GM23338 (cell line): ENCODE measurements at regions not wholly inside any gene's neighbourhood (a gene's known extent, or its start where the extent isn't known, plus 50 kb on each side); places are given as distances from the start of the nearest gene placed in this dataset.
"Not testable (repeated sequence)": the region's sequence is repeated elsewhere in the genome, so short reads cannot be mapped to it uniquely, and the experiment has no call there.

Source experiments
- EZH2 ChIP-seq: fragments of 200-600 bp; sonication (generic); IDR thresholded peaks from one replicate; pipeline ENCODE4 v1.8.0; 2017; ENCODE audit warnings: antibody characterized with exemption, mild to moderate bottlenecking, low read depth; ENCODE audit not compliant: unreplicated experiment
- TF ChIP-seq, protein P1 (sequence below), 2 experiments: fragments of 200-600 bp in 1 of 2; sonication (generic) in 1 of 2; conservative IDR thresholded peaks; 2 replicates each; pipeline versions ENCODE4 v1.5.1 to v1.6.1; 2016 to 2017; ENCODE audit warnings: antibody characterized with exemption in 2 of 2, low read depth in 2 of 2, mild to moderate bottlenecking in 2 of 2, moderate library complexity in 1 of 2
- TF ChIP-seq, protein P2 (sequence below): IDR thresholded peaks from one replicate; pipeline ENCODE4 v1.6.1; 2018; ENCODE audit warnings: antibody characterized with exemption; ENCODE audit not compliant: unreplicated experiment

DNA sequence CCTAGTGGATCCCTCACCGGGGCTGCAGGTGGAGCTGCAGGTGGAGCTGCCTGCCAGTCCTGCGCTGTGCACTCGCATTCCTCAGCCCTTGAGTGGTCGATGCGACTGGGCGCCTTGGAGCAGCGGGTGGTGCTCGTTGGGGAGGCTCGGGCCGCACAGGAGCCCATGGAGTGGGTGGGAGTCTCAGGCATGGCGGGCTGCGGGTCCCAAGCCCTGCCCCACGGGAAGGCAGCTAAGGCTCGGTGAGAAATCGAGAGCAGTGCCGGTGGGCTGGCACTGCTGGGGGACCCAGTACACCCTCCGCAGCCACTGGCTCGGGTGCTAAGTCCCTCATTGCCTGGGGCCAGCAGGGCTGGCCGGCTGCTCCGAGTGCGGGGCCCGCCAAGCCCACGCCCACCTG, 351.8 kb upstream of the CITED2 start:
- TF ChIP-seq, protein P1, sequence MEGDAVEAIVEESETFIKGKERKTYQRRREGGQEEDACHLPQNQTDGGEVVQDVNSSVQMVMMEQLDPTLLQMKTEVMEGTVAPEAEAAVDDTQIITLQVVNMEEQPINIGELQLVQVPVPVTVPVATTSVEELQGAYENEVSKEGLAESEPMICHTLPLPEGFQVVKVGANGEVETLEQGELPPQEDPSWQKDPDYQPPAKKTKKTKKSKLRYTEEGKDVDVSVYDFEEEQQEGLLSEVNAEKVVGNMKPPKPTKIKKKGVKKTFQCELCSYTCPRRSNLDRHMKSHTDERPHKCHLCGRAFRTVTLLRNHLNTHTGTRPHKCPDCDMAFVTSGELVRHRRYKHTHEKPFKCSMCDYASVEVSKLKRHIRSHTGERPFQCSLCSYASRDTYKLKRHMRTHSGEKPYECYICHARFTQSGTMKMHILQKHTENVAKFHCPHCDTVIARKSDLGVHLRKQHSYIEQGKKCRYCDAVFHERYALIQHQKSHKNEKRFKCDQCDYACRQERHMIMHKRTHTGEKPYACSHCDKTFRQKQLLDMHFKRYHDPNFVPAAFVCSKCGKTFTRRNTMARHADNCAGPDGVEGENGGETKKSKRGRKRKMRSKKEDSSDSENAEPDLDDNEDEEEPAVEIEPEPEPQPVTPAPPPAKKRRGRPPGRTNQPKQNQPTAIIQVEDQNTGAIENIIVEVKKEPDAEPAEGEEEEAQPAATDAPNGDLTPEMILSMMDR (conservative IDR thresholded peaks at IDR 0.05; ENCODE audit: low read depth in 2 of 2): not testable (repeated sequence)
- TF ChIP-seq, protein P2, sequence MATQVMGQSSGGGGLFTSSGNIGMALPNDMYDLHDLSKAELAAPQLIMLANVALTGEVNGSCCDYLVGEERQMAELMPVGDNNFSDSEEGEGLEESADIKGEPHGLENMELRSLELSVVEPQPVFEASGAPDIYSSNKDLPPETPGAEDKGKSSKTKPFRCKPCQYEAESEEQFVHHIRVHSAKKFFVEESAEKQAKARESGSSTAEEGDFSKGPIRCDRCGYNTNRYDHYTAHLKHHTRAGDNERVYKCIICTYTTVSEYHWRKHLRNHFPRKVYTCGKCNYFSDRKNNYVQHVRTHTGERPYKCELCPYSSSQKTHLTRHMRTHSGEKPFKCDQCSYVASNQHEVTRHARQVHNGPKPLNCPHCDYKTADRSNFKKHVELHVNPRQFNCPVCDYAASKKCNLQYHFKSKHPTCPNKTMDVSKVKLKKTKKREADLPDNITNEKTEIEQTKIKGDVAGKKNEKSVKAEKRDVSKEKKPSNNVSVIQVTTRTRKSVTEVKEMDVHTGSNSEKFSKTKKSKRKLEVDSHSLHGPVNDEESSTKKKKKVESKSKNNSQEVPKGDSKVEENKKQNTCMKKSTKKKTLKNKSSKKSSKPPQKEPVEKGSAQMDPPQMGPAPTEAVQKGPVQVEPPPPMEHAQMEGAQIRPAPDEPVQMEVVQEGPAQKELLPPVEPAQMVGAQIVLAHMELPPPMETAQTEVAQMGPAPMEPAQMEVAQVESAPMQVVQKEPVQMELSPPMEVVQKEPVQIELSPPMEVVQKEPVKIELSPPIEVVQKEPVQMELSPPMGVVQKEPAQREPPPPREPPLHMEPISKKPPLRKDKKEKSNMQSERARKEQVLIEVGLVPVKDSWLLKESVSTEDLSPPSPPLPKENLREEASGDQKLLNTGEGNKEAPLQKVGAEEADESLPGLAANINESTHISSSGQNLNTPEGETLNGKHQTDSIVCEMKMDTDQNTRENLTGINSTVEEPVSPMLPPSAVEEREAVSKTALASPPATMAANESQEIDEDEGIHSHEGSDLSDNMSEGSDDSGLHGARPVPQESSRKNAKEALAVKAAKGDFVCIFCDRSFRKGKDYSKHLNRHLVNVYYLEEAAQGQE: not testable (repeated sequence)
- not testable (repeated sequence) for TF ChIP-seq EZH2
